Left colon (tissue), 2 donors: ENCODE measurements at regions not wholly inside any gene's neighbourhood (a gene's known extent, or its start where the extent isn't known, plus 50 kb on each side); places are given as distances from the start of the nearest gene placed in this dataset.
A peak's percentile ranks its signal among the peaks of the same experiment; 100 is the strongest.

Experiments
- ATAC-seq: fragments of 200-7000 bp; cut with Tn5 transposase; one replicate; pipeline ENCODE4 v1.9.1; 2020; ENCODE audit warnings: mild to moderate bottlenecking, moderate library complexity
- DNase-seq, 2 donors: peaks; one replicate each; pipeline ENCODE4 v3.0.0-alpha.2; 2020
- intact Hi-C, 2 donors: fragments of 100-400 bp; cut with DNase I in 1 of 2; cut with micrococcal nuclease in 1 of 2; formaldehyde crosslinking; loops; one replicate each; pipeline versions ENCODE4 v1.11.2 to v1.14.0; 2022; cut with DNase I, micrococcal nuclease
- donor health status: DM: no; HTN: no; CAD: no.
- donor health status: DM: yes; HTN: yes; CAD: no.

DNA sequence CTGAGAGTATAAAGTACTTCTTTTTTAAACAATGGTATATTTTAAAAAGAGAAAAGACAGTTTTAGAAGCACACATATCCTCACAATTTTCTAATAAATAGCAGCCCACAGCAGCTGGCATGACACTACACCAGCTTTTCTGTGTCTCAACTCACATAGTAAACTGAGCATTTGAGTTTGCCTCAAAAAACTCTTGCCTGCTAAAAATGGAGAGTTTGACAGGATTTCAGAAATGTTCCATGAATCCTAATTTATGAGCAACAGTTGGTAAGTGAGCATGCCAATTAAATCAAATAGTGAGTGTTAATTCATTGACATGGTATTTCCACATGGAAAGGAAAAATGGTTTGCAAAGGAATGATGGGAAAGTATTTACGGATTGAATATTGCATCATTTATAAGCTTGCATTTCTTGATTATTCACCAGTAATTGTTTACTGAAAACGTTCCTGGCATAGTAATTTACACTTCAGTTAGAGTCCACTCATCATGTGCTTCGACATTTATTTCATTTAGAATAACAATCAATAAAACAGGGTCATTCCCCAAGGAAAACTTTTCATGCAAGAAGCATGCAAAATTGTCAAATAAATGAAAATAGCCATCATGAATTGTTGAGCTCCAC lies 323.0 kb downstream of the EFNB2 start:
- intact Hi-C loops, result no loop called here
- ATAC-seq, result no peak
- no peak for DNase-seq

DNA sequence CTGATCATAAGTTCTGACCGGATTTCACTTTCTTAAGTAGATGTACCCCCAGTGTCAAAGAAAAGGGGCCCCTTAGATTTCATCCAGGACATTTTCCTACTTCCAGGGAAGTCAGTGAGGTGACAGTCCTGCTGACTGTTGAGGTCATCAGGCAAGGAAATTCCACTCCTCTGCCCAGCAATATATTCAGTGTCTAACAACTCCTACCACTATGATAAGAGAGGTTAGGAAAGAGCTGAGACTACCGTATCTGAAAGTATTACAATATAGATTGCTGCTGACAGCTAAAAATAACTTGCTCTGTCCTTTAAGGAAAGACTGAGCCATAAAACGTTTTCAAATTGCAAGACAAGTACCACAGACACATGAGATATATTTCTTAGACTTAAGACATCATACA lies 325.1 kb downstream of the EFNB2 start:
- peak; percentile 87 for ATAC-seq
- no peak for DNase-seq

DNA sequence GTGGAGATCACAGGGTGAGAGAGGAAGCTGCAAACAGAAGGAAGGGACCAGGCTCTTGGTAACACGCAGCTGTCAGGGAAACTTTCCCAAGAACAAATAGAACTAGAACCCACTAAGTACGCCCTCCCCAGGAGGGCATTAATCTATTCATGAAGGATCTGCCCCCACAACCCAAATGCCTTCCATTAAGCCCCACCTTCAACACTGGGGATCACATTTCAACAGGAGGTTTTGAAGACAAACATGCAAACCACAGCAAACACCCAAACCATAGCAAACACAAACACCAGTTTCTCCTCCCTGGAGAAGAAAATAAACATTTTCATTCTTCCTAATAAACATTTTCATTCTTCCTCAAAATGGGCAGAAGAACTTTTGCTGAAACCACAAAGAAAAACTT lies 329.6 kb downstream of the EFNB2 start:
- DNase-seq, result no peak
- intact Hi-C loops, result no loop called here
- ATAC-seq, result no peak

More for the DNA sequence above, 325.1 kb downstream of the EFNB2 start:
- intact Hi-C loops, result no loop called here

DNA sequence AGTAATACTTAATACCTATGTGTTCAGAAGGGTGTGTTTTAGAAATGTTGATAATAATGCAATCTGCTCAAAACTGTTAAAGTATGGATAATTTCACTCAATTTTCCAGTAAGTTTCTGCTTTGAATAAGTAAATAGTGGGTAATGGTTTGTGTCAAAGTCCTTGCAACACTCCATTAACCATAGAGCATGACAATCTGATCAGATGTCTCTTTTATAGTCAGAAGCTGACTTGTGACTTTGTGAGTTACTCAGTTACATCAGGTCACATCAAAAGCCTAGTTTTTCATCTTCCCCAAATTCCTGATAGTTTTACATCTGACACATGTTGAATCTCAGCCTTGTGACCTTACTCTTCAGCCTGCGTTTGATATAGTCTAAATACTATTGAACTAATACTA lies 338.0 kb downstream of the EFNB2 start:
- DNase-seq (no peak), ATAC-seq (no peak)
- intact Hi-C loops, result no loop called here

DNA sequence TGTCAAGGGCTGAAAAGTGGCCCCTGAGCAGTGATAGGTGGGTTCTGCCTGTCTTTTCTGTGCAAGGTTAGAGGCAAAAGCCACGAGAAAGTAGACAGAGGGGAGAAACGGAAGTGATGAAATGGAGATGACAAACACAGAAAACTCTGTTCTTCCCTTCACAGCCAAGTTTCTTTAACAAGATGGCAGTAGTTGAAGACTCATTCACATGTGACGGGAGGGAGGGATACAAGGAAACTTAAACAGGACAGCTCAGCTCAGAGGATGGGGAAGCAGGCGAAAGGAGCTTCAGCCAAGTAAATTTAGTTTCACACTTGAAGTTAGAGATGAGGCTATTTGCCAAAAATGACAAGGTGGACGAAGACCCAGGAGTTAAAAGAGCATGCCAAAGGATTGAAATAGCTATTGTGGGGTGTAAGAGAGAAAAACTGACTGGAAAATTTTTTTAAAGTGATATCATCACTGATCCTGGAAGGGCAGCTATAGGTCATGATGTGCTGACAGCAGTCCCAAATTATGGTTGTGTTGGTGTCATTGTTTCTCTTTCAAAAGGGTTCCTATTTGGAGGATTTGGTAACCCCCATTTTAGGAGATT lies 347.9 kb downstream of the EFNB2 start:
- ATAC-seq (no peak), DNase-seq (no peak)
- intact Hi-C loops, result no loop called here

DNA sequence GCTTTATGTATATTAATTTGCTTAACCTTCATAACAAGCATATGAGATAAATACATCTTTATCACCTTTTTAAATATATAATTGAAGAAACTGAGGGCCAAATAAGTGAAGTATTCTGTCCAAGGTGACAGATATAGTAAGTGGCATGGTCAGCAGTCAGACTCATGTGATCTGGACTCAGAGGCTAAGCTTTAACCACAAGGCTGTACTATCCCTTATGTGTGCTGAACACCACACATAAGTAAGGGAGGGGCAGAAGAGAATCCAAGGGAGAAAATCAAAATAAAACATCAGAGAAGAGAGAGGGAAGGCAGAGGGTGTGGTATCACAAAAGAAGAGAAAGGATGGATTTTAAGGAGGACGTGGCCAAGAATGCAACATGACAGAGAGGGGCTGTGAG lies 348.4 kb downstream of the EFNB2 start:
- no peak for ATAC-seq
- intact Hi-C loops, result no loop called here
- no peak for DNase-seq

DNA sequence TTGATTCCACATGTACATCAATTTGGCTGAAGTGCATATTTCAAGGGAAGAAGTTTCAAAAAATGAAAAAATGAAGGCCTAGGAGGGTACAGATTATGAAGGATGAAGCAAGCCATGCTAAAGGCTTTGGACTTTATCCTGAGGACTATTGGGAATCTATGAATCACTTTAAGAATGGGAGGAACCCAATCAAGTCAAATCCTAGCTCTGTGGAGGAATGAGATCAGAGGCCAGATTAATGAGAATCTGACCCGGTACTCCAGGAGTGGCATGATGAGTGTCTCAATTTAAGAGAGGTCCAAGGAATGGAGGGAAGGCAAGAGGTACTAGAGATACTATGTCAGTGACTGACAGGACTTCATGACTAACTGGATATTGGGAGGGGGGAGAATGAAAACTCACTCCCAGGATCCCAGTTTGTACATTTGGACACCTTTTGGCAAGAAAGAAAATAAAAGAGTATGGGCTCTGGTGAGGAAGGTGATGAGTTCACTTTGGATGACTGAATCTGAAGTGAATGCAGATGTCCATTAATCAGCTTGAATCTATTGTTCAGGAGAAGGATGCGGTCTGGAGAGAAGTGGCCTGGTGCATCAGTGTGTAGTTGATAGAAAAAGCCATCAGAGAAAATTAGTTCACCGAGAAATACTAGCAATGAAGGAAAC lies 349.0 kb downstream of the EFNB2 start:
- intact Hi-C loops, result no loop called here
- no peak for DNase-seq
- ATAC-seq, result peak; percentile 29

DNA sequence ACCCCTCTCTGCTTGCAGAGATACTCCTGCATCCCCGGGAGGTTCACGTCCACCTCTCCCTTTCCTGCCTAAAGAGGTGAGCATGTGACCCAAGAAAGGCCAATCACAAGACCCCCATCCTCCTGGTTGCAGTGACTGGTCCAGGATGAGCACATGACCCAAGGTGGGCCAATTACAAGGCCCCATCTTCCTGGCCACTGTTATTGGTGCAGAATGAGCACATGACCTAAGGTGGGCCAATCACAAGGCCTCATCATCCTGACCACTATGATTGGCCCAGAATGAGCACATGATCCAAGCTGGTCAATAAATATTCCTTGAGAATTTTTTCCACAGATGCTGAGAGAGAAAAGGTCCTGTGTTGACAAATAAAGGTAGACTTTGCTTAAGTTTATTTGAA lies 350.7 kb downstream of the EFNB2 start:
- ATAC-seq (no peak), DNase-seq (no peak)
- intact Hi-C loops, result no loop called here

DNA sequence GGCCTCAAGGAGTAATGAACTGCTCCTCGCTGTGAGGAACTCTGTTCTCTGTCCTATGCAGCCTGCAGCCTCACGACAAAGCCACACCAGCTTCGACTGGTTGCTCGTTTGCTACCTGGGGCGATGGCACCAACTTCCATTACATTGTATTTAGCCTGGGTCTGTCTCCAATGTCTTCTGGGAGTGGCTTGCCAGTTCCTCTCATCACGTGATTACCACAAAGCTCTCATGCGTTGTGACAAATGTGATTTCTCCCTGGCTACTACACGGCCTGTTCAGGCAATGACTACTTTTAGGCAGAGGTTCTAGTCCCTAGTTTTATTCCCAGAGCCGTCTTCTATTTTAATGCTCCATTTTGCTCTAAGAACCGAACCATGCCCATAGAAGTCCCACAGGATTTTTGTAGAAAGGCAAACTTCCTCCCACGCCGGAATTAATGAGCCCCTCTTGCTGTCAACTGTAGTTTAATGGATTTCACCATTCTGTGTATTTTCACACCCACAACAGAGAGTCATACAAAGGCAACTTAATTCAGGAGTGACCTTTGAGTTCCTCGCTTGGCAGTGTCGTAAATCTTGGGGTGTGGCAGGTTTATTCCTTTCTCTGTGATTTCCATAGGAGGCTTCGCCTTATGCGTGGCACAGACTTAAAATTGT lies 351.9 kb downstream of the EFNB2 start:
- peak; percentile 61 to 70 for DNase-seq
- ATAC-seq, result peak; percentile 98
- intact Hi-C loops, result no loop called here

DNA sequence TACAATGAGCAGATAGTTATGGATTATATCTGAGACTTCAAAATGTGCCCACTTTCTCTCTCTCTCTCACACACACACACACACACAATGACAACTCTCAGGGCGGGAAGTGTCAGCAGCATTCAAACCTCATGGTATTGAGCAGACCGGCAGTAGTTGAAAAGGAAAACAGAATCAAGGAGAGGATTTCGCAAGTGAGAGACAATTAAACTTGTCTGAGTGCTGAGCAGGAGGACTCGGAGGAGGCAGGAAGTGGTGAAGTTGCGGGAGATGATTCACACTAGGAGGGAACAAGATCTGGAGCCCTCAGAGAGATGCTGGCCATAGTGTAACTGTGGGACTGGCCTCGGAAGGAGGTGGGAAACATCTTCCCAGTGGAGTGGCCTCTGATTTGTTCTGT lies 353.1 kb downstream of the EFNB2 start:
- ATAC-seq (peak; percentile 63), DNase-seq (no peak)
- intact Hi-C loops, result no loop called here

DNA sequence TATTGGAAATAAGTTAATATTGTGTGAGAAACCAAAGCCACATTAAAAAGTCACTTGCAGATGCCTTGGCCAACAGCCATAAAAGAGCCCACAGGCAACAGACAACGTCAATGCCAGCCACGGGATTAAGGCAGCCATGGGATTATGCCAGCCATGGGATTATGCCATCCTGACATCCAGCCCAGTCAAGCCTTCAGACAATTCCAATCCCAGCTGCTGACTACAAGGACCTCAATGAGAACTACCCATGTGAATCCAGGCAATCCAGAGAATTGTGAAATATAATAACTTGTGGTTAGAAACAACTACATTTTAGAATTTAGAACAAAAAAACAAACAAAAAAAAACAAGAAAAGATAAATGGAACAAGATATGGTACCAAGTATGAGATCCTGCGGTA lies 356.6 kb downstream of the EFNB2 start:
- ATAC-seq, result no peak

DNA sequence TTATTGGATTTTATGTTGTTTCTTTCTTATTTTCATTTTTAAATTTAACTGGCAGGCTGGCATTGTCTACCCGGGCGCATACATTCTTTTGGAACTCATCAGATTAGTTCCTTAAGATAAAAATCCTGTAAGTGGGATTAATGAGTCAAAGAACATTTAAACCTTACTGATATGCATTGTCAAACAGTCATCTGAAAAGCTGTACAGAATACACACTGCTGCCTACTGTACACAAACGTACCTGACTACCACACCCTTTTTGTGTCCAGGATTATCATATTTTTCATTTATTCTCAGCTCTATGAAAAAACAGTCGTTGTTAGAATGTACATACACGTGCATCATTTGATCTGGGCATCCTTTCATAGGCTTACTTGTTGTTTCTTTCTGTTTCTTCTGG lies 358.3 kb downstream of the EFNB2 start:
- DNase-seq (no peak), ATAC-seq (peak; percentile 73)
- intact Hi-C loops, result no loop called here

More for the DNA sequence above, 356.6 kb downstream of the EFNB2 start:
- intact Hi-C loops, result no loop called here
- no peak for DNase-seq

DNA sequence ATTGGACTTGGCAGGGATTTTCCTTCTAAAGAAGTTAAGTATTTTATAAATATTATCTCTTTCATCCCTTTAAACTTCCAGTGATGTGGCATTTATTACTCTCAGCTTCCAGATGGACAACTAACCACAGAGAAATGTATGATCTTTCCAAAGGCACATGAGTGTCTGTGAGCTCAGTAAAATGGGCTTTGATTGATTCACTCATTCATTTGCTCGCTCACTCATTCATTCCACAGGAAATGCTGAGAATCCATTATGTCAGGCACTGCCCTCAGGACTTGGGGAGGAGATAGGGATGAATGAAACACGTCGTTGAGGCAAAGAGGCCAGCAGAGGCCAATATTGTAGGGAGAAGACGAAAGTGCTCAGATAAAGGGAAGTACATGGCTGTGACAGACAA lies 359.3 kb downstream of the EFNB2 start:
- ATAC-seq, result no peak
- intact Hi-C loops, result no loop called here

DNA sequence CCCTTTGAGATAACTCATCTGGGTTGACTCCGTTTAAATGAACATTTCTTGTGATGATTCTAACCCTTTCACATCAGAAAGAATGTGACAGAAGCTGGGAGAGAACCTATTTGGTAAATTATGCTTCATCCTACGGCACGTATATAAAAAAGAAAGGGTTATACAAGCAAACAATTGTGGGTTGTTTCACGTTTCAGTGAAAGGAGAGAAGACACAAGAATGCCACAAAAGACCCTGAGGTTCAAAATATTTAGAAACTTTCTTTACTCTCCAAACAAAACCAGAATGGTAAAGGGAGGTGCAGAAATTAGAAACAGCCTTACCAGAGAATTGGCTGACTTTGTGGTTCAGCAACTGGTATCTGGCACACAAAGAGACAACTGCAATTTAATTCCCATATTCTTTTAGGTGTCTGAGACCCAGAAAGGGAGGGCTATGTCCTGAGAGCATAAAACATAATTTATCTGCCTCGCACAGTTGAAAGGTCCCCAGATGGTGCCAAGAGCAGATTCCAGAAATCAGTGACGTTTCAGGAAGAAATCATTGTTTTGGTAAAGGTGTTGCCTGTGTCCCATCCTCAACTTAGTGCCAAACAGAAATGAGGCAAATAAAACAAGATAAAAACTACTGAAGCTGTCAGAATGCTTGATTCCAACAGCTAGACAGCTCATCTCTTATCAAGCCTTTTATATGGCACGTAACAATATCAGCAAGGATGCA lies 361.4 kb downstream of the EFNB2 start:
- ATAC-seq, result no peak
- intact Hi-C loops, result no loop called here
- no peak for DNase-seq

More for the DNA sequence above, 359.3 kb downstream of the EFNB2 start:
- DNase-seq, result no peak

DNA sequence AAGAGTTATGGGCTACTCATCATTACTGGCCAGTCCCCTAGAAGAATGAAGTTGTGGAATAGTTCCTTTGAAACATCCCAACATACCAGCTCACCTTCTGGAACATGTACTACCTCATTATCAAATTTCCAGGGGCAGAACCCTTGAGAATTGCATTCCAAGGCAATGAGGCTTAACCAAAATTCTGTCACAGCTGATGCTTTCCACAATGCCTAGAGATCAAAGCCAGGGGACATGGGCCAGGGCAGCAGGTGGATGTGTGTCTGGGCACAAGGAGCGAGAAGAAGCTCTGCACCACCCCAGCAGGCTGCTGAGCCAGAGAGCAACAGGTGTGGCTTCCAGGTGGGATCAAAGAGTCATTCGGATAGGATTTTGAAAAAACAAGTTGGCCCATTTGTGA lies 362.1 kb downstream of the EFNB2 start:
- no peak for DNase-seq
- no peak for ATAC-seq

DNA sequence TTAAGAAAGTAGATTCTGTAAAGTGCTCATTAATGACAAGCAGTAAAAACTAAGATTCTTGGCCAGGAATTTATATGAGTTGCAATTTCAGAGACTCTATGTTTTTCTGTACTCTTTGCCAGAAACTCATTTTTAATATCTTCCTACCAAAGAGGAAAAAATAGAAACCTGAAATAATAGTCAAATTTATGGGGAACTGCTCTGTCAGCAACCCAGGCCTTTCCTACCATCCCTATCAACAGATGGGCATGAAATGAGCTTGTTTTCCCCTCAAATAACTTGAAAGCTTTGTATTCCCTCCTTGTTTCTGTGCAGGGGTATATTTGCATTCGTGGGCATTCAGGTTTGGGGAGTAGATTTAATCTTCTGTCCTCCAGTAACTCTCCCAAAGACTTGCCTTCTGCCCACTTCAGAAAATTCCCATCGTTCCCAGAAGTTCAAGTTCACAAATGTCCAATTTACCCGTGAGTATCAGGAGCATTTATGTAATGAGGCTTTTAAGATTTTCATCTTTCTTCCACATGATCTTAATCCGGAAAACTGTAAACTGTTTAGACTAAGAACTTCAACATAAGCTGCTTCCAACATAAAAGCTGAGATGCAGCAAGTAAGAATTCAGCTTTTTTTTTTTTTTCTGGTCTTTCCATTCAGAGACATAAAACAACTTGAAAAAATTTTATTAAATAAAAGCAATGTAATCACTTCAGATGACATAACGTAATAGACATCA lies 363.1 kb downstream of the EFNB2 start:
- no peak for ATAC-seq

More for the DNA sequence above, 362.1 kb downstream of the EFNB2 start:
- intact Hi-C loops, result no loop called here

DNA sequence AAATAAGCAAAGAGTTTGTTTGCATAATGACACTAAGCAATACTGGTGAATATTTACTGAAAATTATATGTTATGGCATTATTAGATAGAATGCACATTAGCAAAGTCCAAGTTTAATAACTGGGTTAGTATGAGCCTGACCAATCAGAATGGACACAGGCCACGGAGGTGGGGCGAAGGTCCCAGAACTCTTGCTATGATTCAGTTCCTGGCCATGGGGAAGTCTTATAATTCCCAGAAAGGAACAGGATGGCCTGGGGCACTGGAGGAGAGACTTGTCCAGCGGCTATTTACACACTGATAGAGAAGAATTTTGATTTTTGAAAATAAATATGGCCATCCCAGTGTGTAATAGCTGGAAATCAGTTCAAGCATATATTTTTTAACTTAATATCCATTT lies 372.0 kb downstream of the EFNB2 start:
- intact Hi-C loops, result no loop called here

More for the DNA sequence above, 363.1 kb downstream of the EFNB2 start:
- DNase-seq, result no peak
- intact Hi-C loops, result no loop called here

DNA sequence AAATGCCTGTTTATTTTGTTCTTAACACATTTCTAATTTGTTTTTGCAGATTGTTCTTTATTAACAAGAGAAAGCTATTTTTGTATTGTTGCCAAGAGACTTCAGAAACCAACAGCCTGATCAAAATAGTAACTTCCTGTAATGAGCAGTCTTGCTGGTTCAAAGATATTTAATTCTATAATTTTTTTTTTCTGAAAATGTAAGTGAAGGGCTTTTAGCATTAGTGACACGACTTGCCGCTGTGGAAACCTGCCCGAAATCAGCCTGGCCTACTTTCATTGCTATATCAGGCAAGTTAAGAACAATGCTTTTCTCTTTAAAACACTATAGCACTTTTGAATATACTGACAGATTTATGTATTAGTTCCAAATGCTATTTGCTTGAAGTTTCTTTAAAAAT lies 374.3 kb downstream of the EFNB2 start:
- DNase-seq, result no peak
- intact Hi-C loops, result no loop called here
- peak; percentile 13 for ATAC-seq

More for the DNA sequence above, 372.0 kb downstream of the EFNB2 start:
- ATAC-seq (no peak), DNase-seq (no peak)
